ENCODE measurements at regions not wholly inside any gene's neighbourhood (a gene's known extent, or its start where the extent isn't known, plus 50 kb on each side); places are given as distances from the start of the nearest gene placed in this dataset.
A peak's percentile ranks its signal among the peaks of the same experiment; 100 is the strongest.
"Not testable (repeated sequence)": the region's sequence is repeated elsewhere in the genome, so short reads cannot be mapped to it uniquely, and the experiment has no call there.

GRCh38 chr2:84373391-84373790 lies 85.7 kb downstream of the SUCLG1 start:
- DNase-seq, result no peak

GRCh38 chr2:84362541-84362940 lies 96.5 kb downstream of the SUCLG1 start:
- no peak for DNase-seq

- DNase-seq, result no peak
Measured at GRCh38 chr2:84338069-84338468, 121.0 kb downstream of the SUCLG1 start.

- no peak for DNase-seq
Measured at GRCh38 chr2:84327645-84328249, 131.3 kb downstream of the SUCLG1 start.

GRCh38 chr2:84326831-84327432 lies 132.1 kb downstream of the SUCLG1 start:
- no peak for DNase-seq

GRCh38 chr2:84323890-84324289 lies 135.2 kb downstream of the SUCLG1 start:
- DNase-seq, result no peak

- no peak for DNase-seq
Measured at GRCh38 chr2:84320940-84321339, 138.1 kb downstream of the SUCLG1 start.

- DNase-seq, result no peak
Measured at GRCh38 chr2:84319581-84319980, 139.5 kb downstream of the SUCLG1 start.

- no peak for DNase-seq
Measured at GRCh38 chr2:84317135-84317534, 141.9 kb downstream of the SUCLG1 start.

- DNase-seq, result peak; percentile 65
Measured at GRCh38 chr2:84314901-84315330, 144.2 kb downstream of the SUCLG1 start.

- no peak for DNase-seq
Measured at GRCh38 chr2:84314250-84314649, 144.8 kb downstream of the SUCLG1 start.

GRCh38 chr2:84309281-84309680 lies 149.8 kb downstream of the SUCLG1 start:
- DNase-seq, result no peak

- DNase-seq, result no peak
Measured at GRCh38 chr2:84306361-84306760, 152.7 kb downstream of the SUCLG1 start.

GRCh38 chr2:84302513-84303412 lies 156.3 kb downstream of the SUCLG1 start:
- no peak for DNase-seq

- DNase-seq, result no peak
Measured at GRCh38 chr2:84301717-84302116, 157.4 kb downstream of the SUCLG1 start.

- no peak for DNase-seq
Measured at GRCh38 chr2:84300696-84301029, 158.4 kb downstream of the SUCLG1 start.

GRCh38 chr2:84300001-84300695 lies 158.9 kb downstream of the SUCLG1 start:
- not testable (repeated sequence) for DNase-seq

- no peak for DNase-seq
Measured at GRCh38 chr2:84299211-84299775, 159.8 kb downstream of the SUCLG1 start.

GRCh38 chr2:84297155-84297554 lies 161.9 kb downstream of the SUCLG1 start:
- DNase-seq, result no peak

- no peak for DNase-seq
Measured at GRCh38 chr2:84293791-84294380, 165.2 kb downstream of the SUCLG1 start.

GRCh38 chr2:84292545-84292944 lies 166.5 kb downstream of the SUCLG1 start:
- no peak for DNase-seq

- no peak for DNase-seq
Measured at GRCh38 chr2:84290537-84290936, 168.5 kb downstream of the SUCLG1 start.

GRCh38 chr2:84288293-84288692 lies 170.8 kb downstream of the SUCLG1 start:
- DNase-seq, result no peak

Measured in effector CD4-positive, alpha-beta T cell (primary cell).